H1 (cell line): ENCODE measurements at regions not wholly inside any gene's neighbourhood (a gene's known extent, or its start where the extent isn't known, plus 50 kb on each side); places are given as distances from the start of the nearest gene placed in this dataset.

Source experiments
- CTCF ChIA-PET: fragments of 300-600 bp; sonication (Branson Sonifier 250); formaldehyde crosslinking; loops from one replicate; lab custom pipeline; 2021; ENCODE audit not compliant: partially characterized antibody; lab: Charles Lee
- POLR2A ChIA-PET: fragments of 300-600 bp; sonication (Branson Sonifier 250); formaldehyde crosslinking; loops from one replicate; lab custom pipeline; 2021; ENCODE audit warnings: inconsistent platforms; ENCODE audit not compliant: partially characterized antibody; lab: Charles Lee
- DNase-seq, 2 experiments: peaks; one replicate each; pipeline versions ENCODE4 v3.0.0 to v3.0.0-alpha.2; 2010 to 2022; ENCODE audit warnings: low spot score in 2 of 2, low read depth in 1 of 2, mixed read lengths in 1 of 2
- FAIRE-seq: peaks from 2 replicates; lab custom pipeline; 2011; peaks lifted over from hg19 to GRCh38; lab: Jason Lieb, UNC
- H2AFZ ChIP-seq: 2 replicates; pipeline ENCODE4 v1.8.1; 2012; ENCODE audit warnings: low read length, inconsistent platforms
- H2AK5ac ChIP-seq: 2 replicates; pipeline ENCODE4 v1.6.1; 2013; ENCODE audit warnings: low read depth, low read length
- H2BK120ac ChIP-seq: replicated peaks from 2 replicates; pipeline ENCODE3; 2013; ENCODE audit warnings: low read depth, low read length, inconsistent platforms
- H2BK12ac ChIP-seq: 2 replicates; pipeline ENCODE4 v1.6.1; 2013; ENCODE audit warnings: low read depth, low read length
- H2BK15ac ChIP-seq: 2 replicates; pipeline ENCODE4 v1.6.1; 2013; ENCODE audit warnings: low read length
- H2BK20ac ChIP-seq: 2 replicates; pipeline ENCODE4 v1.6.1; 2013; ENCODE audit warnings: low read length
- H2BK5ac ChIP-seq: 2 replicates; pipeline ENCODE4 v1.6.1; 2013; ENCODE audit warnings: low read depth, low read length
- H3K14ac ChIP-seq: 2 replicates; pipeline ENCODE4 v1.6.1; 2013; ENCODE audit warnings: inconsistent platforms; ENCODE audit not compliant: insufficient read length
- H3K18ac ChIP-seq: 2 replicates; pipeline ENCODE4 v1.6.1; 2013; ENCODE audit warnings: low read length; ENCODE audit errors: extremely low read depth
- H3K23ac ChIP-seq: 2 replicates; pipeline ENCODE4 v1.6.1; 2013; ENCODE audit warnings: inconsistent platforms; ENCODE audit not compliant: insufficient read length
- H3K23me2 ChIP-seq: 2 replicates; pipeline ENCODE4 v1.6.1; 2013; ENCODE audit warnings: low read depth, low read length
- H3K27ac ChIP-seq: 2 replicates; pipeline ENCODE4 v1.6.1; 2011; ENCODE audit warnings: low read depth, low read length, inconsistent platforms
- H3K27me3 ChIP-seq, 4 experiments: replicated peaks in 1 of 4; 1 replicate in 1 of 4; 2 replicates in 3 of 4; pipeline versions ENCODE4 v1.6.1 to v1.8.1; 2011 to 2013; ENCODE audit warnings: low read length in 3 of 4, mild to moderate bottlenecking in 3 of 4, inconsistent platforms in 2 of 4, mixed read lengths in 2 of 4, moderate library complexity in 1 of 4; ENCODE audit not compliant: control insufficient read depth in 3 of 4, insufficient read depth in 3 of 4; ENCODE audit errors: extremely low read depth in 1 of 4
- H3K36me3 ChIP-seq, 4 experiments: 2 replicates each; pipeline versions ENCODE4 v1.6.1 to v1.8.1; 2011 to 2013; ENCODE audit warnings: mild to moderate bottlenecking in 4 of 4, low read length in 3 of 4, moderate library complexity in 2 of 4, control low read depth in 1 of 4, inconsistent platforms in 1 of 4; ENCODE audit not compliant: insufficient read depth in 4 of 4, control insufficient read depth in 2 of 4
- H3K4ac ChIP-seq: replicated peaks from 2 replicates; pipeline ENCODE3; 2013; ENCODE audit warnings: low read length, low read depth, mixed read lengths, inconsistent platforms; ENCODE audit not compliant: insufficient read length
- H3K4me1 ChIP-seq, 4 experiments: replicated peaks in 1 of 4; 1 replicate in 1 of 4; 2 replicates in 3 of 4; pipeline versions ENCODE4 v1.6.1 to v1.8.1; 2011 to 2013; ENCODE audit warnings: low read length in 3 of 4, inconsistent platforms in 2 of 4, mixed read lengths in 1 of 4; ENCODE audit not compliant: insufficient read depth in 4 of 4, control insufficient read depth in 3 of 4
- H3K4me2 ChIP-seq, 2 experiments: 2 replicates each; pipeline versions ENCODE4 v1.6.1 to v1.8.1; 2011 to 2013; ENCODE audit warnings: low read depth in 2 of 2, low read length in 2 of 2, control low read depth in 1 of 2, inconsistent platforms in 1 of 2, mild to moderate bottlenecking in 1 of 2; ENCODE audit not compliant: insufficient read depth in 1 of 2
- H3K4me3 ChIP-seq, 4 experiments: fragments of 200-600, 300-600 bp in 1 of 4; sonication (generic), shearing (Covaris generic), sonication (Bioruptor Twin) in 1 of 4; 2 replicates each; pipeline versions ENCODE4 v1.5.1 to v1.8.1; 2011 to 2016; ENCODE audit warnings: low read length in 4 of 4, low read depth in 3 of 4, control low read depth in 2 of 4, inconsistent platforms in 2 of 4, mild to moderate bottlenecking in 2 of 4, mixed read lengths in 1 of 4, moderate library complexity in 1 of 4; ENCODE audit not compliant: insufficient read depth in 2 of 4; ENCODE audit errors: extremely low read depth in 1 of 4
- H3K56ac ChIP-seq: replicated peaks from 2 replicates; pipeline ENCODE3; 2013; ENCODE audit warnings: low read depth, mild to moderate bottlenecking, mixed read lengths, low read length, inconsistent platforms; ENCODE audit not compliant: insufficient read length
- H3K79me1 ChIP-seq: 2 replicates; pipeline ENCODE4 v1.6.1; 2013; ENCODE audit warnings: low read depth, low read length, control low read depth
- H3K79me2 ChIP-seq, 2 experiments: 2 replicates each; pipeline versions ENCODE4 v1.6.1 to v1.8.1; 2012 to 2013; ENCODE audit warnings: low read length in 2 of 2, mild to moderate bottlenecking in 2 of 2, inconsistent platforms in 1 of 2; ENCODE audit not compliant: insufficient read depth in 2 of 2, control insufficient read depth in 1 of 2
- H3K9ac ChIP-seq, 4 experiments: replicated peaks in 1 of 4; 1 replicate in 1 of 4; 2 replicates in 3 of 4; pipeline versions ENCODE4 v1.6.1 to v1.8.1; 2011 to 2013; ENCODE audit warnings: low read depth in 3 of 4, low read length in 3 of 4, control low read depth in 2 of 4, mild to moderate bottlenecking in 2 of 4, moderate library complexity in 2 of 4, inconsistent platforms in 1 of 4; ENCODE audit errors: extremely low read depth in 1 of 4
- H3K9me3 ChIP-seq, 2 experiments: 2 replicates each; pipeline versions ENCODE4 v1.6.1 to v1.8.1; 2012 to 2013; ENCODE audit warnings: mild to moderate bottlenecking in 2 of 2, moderate library complexity in 2 of 2, control low read depth in 1 of 2, inconsistent platforms in 1 of 2, low read depth in 1 of 2, low read length in 1 of 2, mixed read lengths in 1 of 2; ENCODE audit not compliant: insufficient read depth in 2 of 2
- H4K20me1 ChIP-seq, 2 experiments: replicated peaks in 1 of 2; 2 replicates each; pipeline versions ENCODE3 to v1.8.1; 2011 to 2013; ENCODE audit warnings: inconsistent platforms in 2 of 2, low read length in 2 of 2, mild to moderate bottlenecking in 1 of 2; ENCODE audit not compliant: insufficient read depth in 2 of 2, control insufficient read depth in 1 of 2
- H4K5ac ChIP-seq: 2 replicates; pipeline ENCODE4 v1.6.1; 2013; ENCODE audit warnings: low read length, low read depth, mixed read lengths, inconsistent platforms; ENCODE audit not compliant: insufficient read length
- H4K8ac ChIP-seq: 2 replicates; pipeline ENCODE4 v1.8.0; 2013; ENCODE audit warnings: mild to moderate bottlenecking, moderate library complexity, low read length, inconsistent platforms; ENCODE audit not compliant: insufficient read depth; ENCODE audit errors: extremely low read depth
- H4K91ac ChIP-seq: replicated peaks from 2 replicates; pipeline ENCODE3; 2013; ENCODE audit warnings: low read length, mixed read lengths, inconsistent platforms; ENCODE audit not compliant: insufficient read length
- BCL11A ChIP-seq, 2 experiments: IDR thresholded peaks; one replicate each; pipeline ENCODE4 v1.6.1; 2011; ENCODE audit warnings: low read depth in 2 of 2, low read length in 2 of 2, mild to moderate bottlenecking in 2 of 2
- CEBPB ChIP-seq: IDR thresholded peaks from 2 replicates; pipeline ENCODE4 v1.6.1; 2012; ENCODE audit warnings: low read depth, low read length
- CTBP2 ChIP-seq: IDR thresholded peaks from 2 replicates; pipeline ENCODE4 v1.7.0; 2011; ENCODE audit warnings: borderline replicate concordance, mild to moderate bottlenecking, moderate library complexity, mixed read lengths, low read length; ENCODE audit not compliant: insufficient read depth, insufficient read length
- FOSL1 ChIP-seq: IDR thresholded peaks from 2 replicates; pipeline ENCODE4 v1.6.1; 2011; ENCODE audit warnings: mild to moderate bottlenecking, low read depth, low read length, moderate library complexity; ENCODE audit not compliant: insufficient read depth
- KDM1A ChIP-seq: fragments of 200-600, 300-600 bp; sonication (generic); IDR thresholded peaks from 2 replicates; pipeline ENCODE4 v1.7.1; 2016; ENCODE audit warnings: mild to moderate bottlenecking, low read length, borderline replicate concordance
- NRF1 ChIP-seq: IDR thresholded peaks from 2 replicates; pipeline ENCODE4 v1.6.1; 2011; ENCODE audit warnings: mild to moderate bottlenecking, low read depth, low read length, improper control_type of control experiment
- PHF8 ChIP-seq: fragments of 200-600 bp; sonication (generic); conservative IDR thresholded peaks from 2 replicates; pipeline ENCODE4 v1.7.1; 2012; ENCODE audit warnings: low read depth, mild to moderate bottlenecking, inconsistent platforms, low read length, moderate library complexity
- RBBP5 ChIP-seq: IDR thresholded peaks from 2 replicates; pipeline ENCODE4 v1.7.1; 2012; ENCODE audit warnings: low read depth, mild to moderate bottlenecking, inconsistent platforms, low read length, moderate library complexity, borderline replicate concordance
- RXRA ChIP-seq: IDR thresholded peaks from 2 replicates; pipeline ENCODE4 v1.6.1; 2011; ENCODE audit warnings: low read depth, mild to moderate bottlenecking, low read length, moderate library complexity; ENCODE audit not compliant: insufficient read depth
- SP2 ChIP-seq: IDR thresholded peaks from 2 replicates; pipeline ENCODE4 v1.6.1; 2012; ENCODE audit warnings: mild to moderate bottlenecking, low read length, inconsistent platforms
- SRF ChIP-seq: IDR thresholded peaks from 2 replicates; pipeline ENCODE4 v1.6.1; 2011; ENCODE audit warnings: mild to moderate bottlenecking, low read depth, low read length, moderate library complexity
- TAF7 ChIP-seq: optimal IDR thresholded peaks from 2 replicates; pipeline ENCODE3; 2011; ENCODE audit warnings: low read depth, mild to moderate bottlenecking, inconsistent platforms, low read length, moderate library complexity, borderline replicate concordance
- TCF12 ChIP-seq: IDR thresholded peaks from 2 replicates; pipeline ENCODE4 v1.6.1; 2011; ENCODE audit warnings: low read depth, mild to moderate bottlenecking, low read length
- WGBS, 2 experiments: shearing (Covaris generic) in 1 of 2; methylation state at CpG; one replicate each; pipeline versions ENCODE4 v1.1.6 to v1.1.7; 2013 to 2015; ENCODE audit warnings: low lambda C conversion rate in 2 of 2, mixed read lengths in 2 of 2, inconsistent platforms in 1 of 2, low coverage in 1 of 2, missing lambda C conversion rate in 1 of 2; ENCODE audit not compliant: insufficient replicate concordance in 2 of 2, insufficient coverage in 1 of 2, insufficient read length in 1 of 2; ENCODE audit errors: extremely low coverage in 1 of 2, missing lambda C conversion rate in 1 of 2; 5-methylcytosine and 5-hydroxymethylcytosine counted together
- TF ChIP-seq, protein P1 (sequence below): IDR thresholded peaks from 2 replicates; pipeline ENCODE4 v1.6.1; 2012; ENCODE audit warnings: low read length, inconsistent platforms

- Histone ChIP-seq H3K23ac (no peak overlapping the region), H3K27me3 (no peaks in the 10 kb centered on the region), H4K20me1 (no peaks in the 10 kb centered on the region), H3K4me3 (no peak overlapping the region), H3K4me1 (no peaks in the 10 kb centered on the region), H3K9me3 (no peaks in the 10 kb centered on the region), H3K27ac (no peak overlapping the region), H3K18ac (no peak overlapping the region), H2BK15ac (no peak overlapping the region), H2BK20ac (no peak overlapping the region), H2BK12ac (no peak overlapping the region), H4K91ac (no peak overlapping the region), H2AK5ac (no peak overlapping the region), H3K4ac (no peak overlapping the region), H3K9ac (no peak overlapping the region), H2BK5ac (no peak overlapping the region), H3K14ac (no peak overlapping the region), H3K36me3 (no peaks in the 10 kb centered on the region), H4K5ac (no peak overlapping the region), H3K79me1 (no peaks in the 10 kb centered on the region), H3K79me2 (no peaks in the 10 kb centered on the region), H2BK120ac (no peak overlapping the region), H3K56ac (no peak overlapping the region), H2AFZ (no peak overlapping the region), H3K23me2 (no peaks in the 10 kb centered on the region), H3K4me2 (no peak overlapping the region), H4K8ac (no peak overlapping the region)
- WGBS, 2 experiments, result 93% methylated on average over 1 of the region's 1 CpG; no CpG with 5 or more reads in 1 of the 2 experiments
- TF ChIP-seq TAF7 (no peak), RXRA (no peak), PHF8 (no peak), TCF12 (no peak), SRF (no peak), RBBP5 (no peak), FOSL1 (no peak), BCL11A (IDR thresholded peaks at IDR 0.05; ENCODE audit: low read depth in 2 of 2, low read length in 2 of 2) (no peak), CEBPB (no peak), KDM1A (no peak), CTBP2 (no peak), SP2 (no peak), NRF1 (no peak)
- TF ChIP-seq, protein P1, sequence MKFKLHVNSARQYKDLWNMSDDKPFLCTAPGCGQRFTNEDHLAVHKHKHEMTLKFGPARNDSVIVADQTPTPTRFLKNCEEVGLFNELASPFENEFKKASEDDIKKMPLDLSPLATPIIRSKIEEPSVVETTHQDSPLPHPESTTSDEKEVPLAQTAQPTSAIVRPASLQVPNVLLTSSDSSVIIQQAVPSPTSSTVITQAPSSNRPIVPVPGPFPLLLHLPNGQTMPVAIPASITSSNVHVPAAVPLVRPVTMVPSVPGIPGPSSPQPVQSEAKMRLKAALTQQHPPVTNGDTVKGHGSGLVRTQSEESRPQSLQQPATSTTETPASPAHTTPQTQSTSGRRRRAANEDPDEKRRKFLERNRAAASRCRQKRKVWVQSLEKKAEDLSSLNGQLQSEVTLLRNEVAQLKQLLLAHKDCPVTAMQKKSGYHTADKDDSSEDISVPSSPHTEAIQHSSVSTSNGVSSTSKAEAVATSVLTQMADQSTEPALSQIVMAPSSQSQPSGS, result no peak
- ChIA-PET CTCF (no interaction called here), POLR2A (no interaction called here)
- FAIRE-seq, result no peak
- DNase-seq, result no peak
Observed at GRCh38 chrX:128616933-128617332, 564.7 kb upstream of the ACTRT1 start.
